ENCODE measurements at regions not wholly inside any gene's neighbourhood (a gene's known extent, or its start where the extent isn't known, plus 50 kb on each side); places are given as distances from the start of the nearest gene placed in this dataset.
A peak's percentile ranks its signal among the peaks of the same experiment; 100 is the strongest.

DNA sequence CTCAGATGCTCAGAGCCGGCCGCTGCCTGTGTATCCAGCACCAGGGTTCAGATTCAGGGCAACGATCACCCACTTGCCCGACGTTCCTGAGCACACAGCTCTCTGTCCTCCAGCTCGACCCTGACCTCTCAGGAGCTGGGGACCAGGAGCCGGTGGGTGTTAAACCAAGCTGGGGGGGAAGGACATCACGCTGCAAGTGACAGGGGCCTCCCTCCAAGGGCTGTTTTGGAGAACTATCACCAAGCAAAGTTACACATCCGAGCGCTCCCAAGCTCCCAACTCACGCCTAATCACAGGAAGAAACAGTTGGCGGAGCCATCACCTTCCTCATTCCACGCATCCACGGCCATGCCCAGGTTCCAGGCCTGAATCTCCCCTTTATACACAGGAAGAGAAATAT, 51.5 kb upstream of the ZNF354A start (continued):
- TF ChIP-seq MYC (IDR thresholded peaks at IDR 0.05; ENCODE audit: borderline replicate concordance, low read length) (no peak), CBX8 (IDR thresholded peaks at IDR 0.05) (no peak), CHD2 (IDR thresholded peaks at IDR 0.05; ENCODE audit: low read length, partially characterized antibody) (no peak), E2F6 (IDR thresholded peaks at IDR 0.05; ENCODE audit: borderline replicate concordance, low read depth) (no peak), MAZ (IDR thresholded peaks at IDR 0.05; ENCODE audit: borderline replicate concordance, low read depth, low read length) (no peak), RFX5 (IDR thresholded peaks at IDR 0.05) (no peak)

GRCh38 chr5:178780581-178781498, 50.4 kb upstream of the ZNF354A start:
- Histone ChIP-seq H3K4me3 (no peak overlapping the region), H3K4me2 (no peak overlapping the region), H3K27ac (no peak overlapping the region), H3K9me3 (peaks cover 14% of the 10 kb centered on the region; the same call in 2 of the 3 replicates), H3K4me1 (peaks cover 5% of the 10 kb centered on the region; the same call in 1 of the 3 replicates)
- WGBS (ENCODE audit: missing lambda C conversion rate) = 52% methylated on average over 23 of the region's 27 CpGs
- ATAC-seq (no peak), DNase-seq (ENCODE audit: low read depth in 1 of 2, low spot score in 1 of 2) (no peak), FAIRE-seq (no peak)
- ChIA-PET CTCF (no interaction called here), POLR2A (no interaction called here)
- TF ChIP-seq ZSCAN20 (CRISPR knock-in tag; IDR thresholded peaks at IDR 0.05) = no peak
- peak in 1 of 2 experiments; percentile 28; a peak in 1 of 4 replicates for TF ChIP-seq CEBPB (IDR thresholded peaks at IDR 0.05)
- TF ChIP-seq KDM1A (IDR thresholded peaks at IDR 0.05; ENCODE audit: low read depth) = no peak
- no peak for TF ChIP-seq ESRRA (IDR thresholded peaks at IDR 0.05; ENCODE audit: borderline replicate concordance, low read length)
- TF ChIP-seq E2F6 (IDR thresholded peaks at IDR 0.05; ENCODE audit: borderline replicate concordance, low read depth) = no peak
